Liver (tissue), 8 donors: ENCODE measurements at regions not wholly inside any gene's neighbourhood (a gene's known extent, or its start where the extent isn't known, plus 50 kb on each side); places are given as distances from the start of the nearest gene placed in this dataset.

Experiments used
- DNase-seq: peaks from one replicate; pipeline ENCODE4 v3.0.0-alpha.2; 2017; ENCODE audit warnings: low spot score
- H3K27ac ChIP-seq, 2 donors: one replicate each; pipeline ENCODE4 v1.7.0; 2013; ENCODE audit warnings: inconsistent platforms in 2 of 2, low read length in 2 of 2, control low read depth in 1 of 2, low read depth in 1 of 2, mild to moderate bottlenecking in 1 of 2
- H3K27me3 ChIP-seq, 4 donors: one replicate each; pipeline versions ENCODE4 v1.6.1 to v1.7.0; 2013; ENCODE audit warnings: low read length in 3 of 4, inconsistent platforms in 1 of 4, mild to moderate bottlenecking in 1 of 4, moderate library complexity in 1 of 4; ENCODE audit not compliant: control insufficient read depth in 4 of 4, insufficient read depth in 4 of 4
- H3K36me3 ChIP-seq, 4 donors: one replicate each; pipeline versions ENCODE4 v1.6.1 to v1.7.0; 2013; ENCODE audit warnings: low read length in 3 of 4, mild to moderate bottlenecking in 3 of 4, low read depth in 1 of 4, moderate library complexity in 1 of 4; ENCODE audit not compliant: control insufficient read depth in 4 of 4, insufficient read depth in 3 of 4
- H3K4me1 ChIP-seq, 4 donors: one replicate each; pipeline versions ENCODE4 v1.6.1 to v1.7.0; 2013; ENCODE audit warnings: low read length in 3 of 4, mild to moderate bottlenecking in 3 of 4, moderate library complexity in 1 of 4; ENCODE audit not compliant: control insufficient read depth in 4 of 4, insufficient read depth in 4 of 4
- H3K4me3 ChIP-seq, 3 donors: one replicate each; pipeline versions ENCODE4 v1.6.1 to v1.7.0; 2013; ENCODE audit warnings: low read length in 3 of 3, control low read depth in 1 of 3, low read depth in 1 of 3, mild to moderate bottlenecking in 1 of 3
- H3K9ac ChIP-seq, 2 donors: one replicate each; pipeline ENCODE4 v1.7.0; 2013; ENCODE audit warnings: low read length in 2 of 2, mild to moderate bottlenecking in 2 of 2, moderate library complexity in 2 of 2, control low read depth in 1 of 2, low read depth in 1 of 2
- H3K9me3 ChIP-seq, 4 donors: one replicate each; pipeline versions ENCODE4 v1.6.1 to v1.7.0; 2013; ENCODE audit warnings: low read length in 3 of 4; ENCODE audit not compliant: control insufficient read depth in 4 of 4
- EGR1 ChIP-seq, 2 donors: IDR thresholded peaks; 2 replicates each; pipeline ENCODE4 v1.6.1; 2016 to 2018; ENCODE audit warnings: antibody characterized with exemption in 2 of 2, low read depth in 2 of 2
- FOXA1 ChIP-seq: IDR thresholded peaks from 2 replicates; pipeline ENCODE4 v1.6.1; 2016; ENCODE audit warnings: antibody characterized with exemption
- FOXA2 ChIP-seq: IDR thresholded peaks from 2 replicates; pipeline ENCODE4 v1.6.1; 2016; ENCODE audit warnings: antibody characterized with exemption
- GABPA ChIP-seq, 2 donors: IDR thresholded peaks in 1 of 2; conservative IDR thresholded peaks in 1 of 2; 2 replicates each; pipeline ENCODE4 v1.6.1; 2016; ENCODE audit warnings: antibody characterized with exemption in 2 of 2, mild to moderate bottlenecking in 1 of 2, moderate library complexity in 1 of 2
- HNF4A ChIP-seq, 2 donors: conservative IDR thresholded peaks; 2 replicates each; pipeline ENCODE4 v1.6.1; 2016; ENCODE audit warnings: antibody characterized with exemption in 2 of 2, mild to moderate bottlenecking in 2 of 2
- HNF4G ChIP-seq: IDR thresholded peaks from 2 replicates; pipeline ENCODE4 v1.6.1; 2016; ENCODE audit warnings: antibody characterized with exemption
- JUND ChIP-seq, 2 donors: IDR thresholded peaks; 2 replicates each; pipeline ENCODE4 v1.6.1; 2016; ENCODE audit warnings: antibody characterized with exemption in 2 of 2
- NR2F2 ChIP-seq: IDR thresholded peaks from 2 replicates; pipeline ENCODE4 v1.6.1; 2016; ENCODE audit warnings: antibody characterized with exemption
- RAD21 ChIP-seq, 2 donors: IDR thresholded peaks; 2 replicates each; pipeline ENCODE4 v1.6.1; 2016; ENCODE audit warnings: antibody characterized with exemption in 2 of 2, mild to moderate bottlenecking in 2 of 2
- RXRA ChIP-seq, 2 donors: IDR thresholded peaks; 2 replicates each; pipeline ENCODE4 v1.6.1; 2017 to 2018; ENCODE audit warnings: antibody characterized with exemption in 2 of 2, mild to moderate bottlenecking in 1 of 2
- SP1 ChIP-seq: IDR thresholded peaks from 2 replicates; pipeline ENCODE4 v1.6.1; 2018; ENCODE audit warnings: antibody characterized with exemption, mild to moderate bottlenecking
- TAF1 ChIP-seq: conservative IDR thresholded peaks from 2 replicates; pipeline ENCODE4 v1.6.1; 2016; ENCODE audit warnings: antibody characterized with exemption, mild to moderate bottlenecking
- YY1 ChIP-seq: IDR thresholded peaks from 2 replicates; pipeline ENCODE4 v1.6.1; 2016; ENCODE audit warnings: antibody characterized with exemption, mild to moderate bottlenecking
- WGBS: extraction: QIAGEN DNeasy Blood & Tissue Kit; methylation state at CpG from one replicate; pipeline ENCODE4 v1.1.7; 2013; 5-methylcytosine and 5-hydroxymethylcytosine counted together
- TF ChIP-seq, protein P1 (sequence below): IDR thresholded peaks from 2 replicates; pipeline ENCODE4 v1.6.1; 2016; ENCODE audit warnings: antibody characterized with exemption
- TF ChIP-seq, protein P2 (sequence below): IDR thresholded peaks from 2 replicates; pipeline ENCODE4 v1.6.1; 2016; ENCODE audit warnings: antibody characterized with exemption, mild to moderate bottlenecking
- TF ChIP-seq, protein P3 (sequence below): IDR thresholded peaks from 2 replicates; pipeline ENCODE4 v1.6.1; 2016; ENCODE audit warnings: antibody characterized with exemption
- TF ChIP-seq, protein P4 (sequence below): fragments of 150-350 bp; IDR thresholded peaks from 2 replicates; pipeline ENCODE4 v1.5.1; 2017; ENCODE audit warnings: improper control_type of control experiment, low read depth, low read length; ENCODE audit not compliant: missing input control
- TF ChIP-seq, protein P5 (sequence below): IDR thresholded peaks from 2 replicates; pipeline ENCODE4 v1.6.1; 2016; ENCODE audit warnings: antibody characterized with exemption
- donor health status: healthy.
- donor health status: healthy.
- donor health status: healthy.
- donor health status: healthy.
- donor health status: healthy.

DNA sequence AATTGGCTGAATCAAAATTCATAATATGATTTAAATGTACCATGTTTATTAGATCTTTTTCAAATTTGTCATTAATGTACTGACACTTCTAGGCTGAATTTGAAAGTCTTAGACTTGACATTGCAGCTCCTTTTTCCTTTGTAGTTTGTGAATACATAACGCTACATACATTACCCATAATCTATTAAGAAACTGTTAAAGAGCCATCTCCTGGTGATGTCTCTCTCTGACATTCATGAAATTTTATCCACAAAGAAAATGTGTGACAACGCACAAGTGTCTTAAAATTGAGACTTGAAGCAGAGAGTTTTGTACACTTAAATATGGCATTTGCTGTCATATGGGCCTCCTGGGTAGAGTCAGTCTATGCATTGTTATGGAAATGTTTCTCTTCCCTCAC, 320.2 kb upstream of the ARGLU1 start (continued):
- TF ChIP-seq YY1 = no peak

DNA sequence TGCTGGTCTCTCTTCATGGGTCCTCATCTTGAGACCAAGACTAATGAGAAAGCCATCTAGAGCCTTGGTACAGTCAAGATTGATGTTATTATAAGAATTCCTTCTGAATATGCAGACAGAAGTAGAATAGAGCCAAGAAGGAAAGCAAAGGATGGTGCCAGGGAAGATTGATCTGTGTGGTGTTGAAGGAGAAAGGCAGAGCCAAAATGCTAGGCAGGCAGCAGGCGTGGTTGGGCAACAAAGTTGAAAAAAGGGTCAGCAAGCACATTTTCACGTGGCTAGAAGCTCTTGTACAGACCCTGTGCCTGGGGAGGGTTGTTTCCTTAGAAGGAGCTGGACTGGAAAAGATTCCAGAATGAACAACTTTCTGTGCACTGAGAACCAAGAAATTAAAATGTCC, 319.7 kb upstream of the ARGLU1 start:
- H3K27ac ChIP-seq = no peak overlapping the region
- no peak for TF ChIP-seq FOXA1
- TF ChIP-seq, protein P1, sequence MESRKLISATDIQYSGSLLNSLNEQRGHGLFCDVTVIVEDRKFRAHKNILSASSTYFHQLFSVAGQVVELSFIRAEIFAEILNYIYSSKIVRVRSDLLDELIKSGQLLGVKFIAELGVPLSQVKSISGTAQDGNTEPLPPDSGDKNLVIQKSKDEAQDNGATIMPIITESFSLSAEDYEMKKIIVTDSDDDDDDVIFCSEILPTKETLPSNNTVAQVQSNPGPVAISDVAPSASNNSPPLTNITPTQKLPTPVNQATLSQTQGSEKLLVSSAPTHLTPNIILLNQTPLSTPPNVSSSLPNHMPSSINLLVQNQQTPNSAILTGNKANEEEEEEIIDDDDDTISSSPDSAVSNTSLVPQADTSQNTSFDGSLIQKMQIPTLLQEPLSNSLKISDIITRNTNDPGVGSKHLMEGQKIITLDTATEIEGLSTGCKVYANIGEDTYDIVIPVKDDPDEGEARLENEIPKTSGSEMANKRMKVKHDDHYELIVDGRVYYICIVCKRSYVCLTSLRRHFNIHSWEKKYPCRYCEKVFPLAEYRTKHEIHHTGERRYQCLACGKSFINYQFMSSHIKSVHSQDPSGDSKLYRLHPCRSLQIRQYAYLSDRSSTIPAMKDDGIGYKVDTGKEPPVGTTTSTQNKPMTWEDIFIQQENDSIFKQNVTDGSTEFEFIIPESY = no peak
- TF ChIP-seq GABPA (IDR thresholded peaks at IDR 0.05 in 1 of 2, conservative IDR thresholded peaks at IDR 0.05 in 1 of 2) = no peak
- no peak for TF ChIP-seq HNF4A (conservative IDR thresholded peaks at IDR 0.05)
- TF ChIP-seq TAF1 = no peak
- TF ChIP-seq, protein P2, sequence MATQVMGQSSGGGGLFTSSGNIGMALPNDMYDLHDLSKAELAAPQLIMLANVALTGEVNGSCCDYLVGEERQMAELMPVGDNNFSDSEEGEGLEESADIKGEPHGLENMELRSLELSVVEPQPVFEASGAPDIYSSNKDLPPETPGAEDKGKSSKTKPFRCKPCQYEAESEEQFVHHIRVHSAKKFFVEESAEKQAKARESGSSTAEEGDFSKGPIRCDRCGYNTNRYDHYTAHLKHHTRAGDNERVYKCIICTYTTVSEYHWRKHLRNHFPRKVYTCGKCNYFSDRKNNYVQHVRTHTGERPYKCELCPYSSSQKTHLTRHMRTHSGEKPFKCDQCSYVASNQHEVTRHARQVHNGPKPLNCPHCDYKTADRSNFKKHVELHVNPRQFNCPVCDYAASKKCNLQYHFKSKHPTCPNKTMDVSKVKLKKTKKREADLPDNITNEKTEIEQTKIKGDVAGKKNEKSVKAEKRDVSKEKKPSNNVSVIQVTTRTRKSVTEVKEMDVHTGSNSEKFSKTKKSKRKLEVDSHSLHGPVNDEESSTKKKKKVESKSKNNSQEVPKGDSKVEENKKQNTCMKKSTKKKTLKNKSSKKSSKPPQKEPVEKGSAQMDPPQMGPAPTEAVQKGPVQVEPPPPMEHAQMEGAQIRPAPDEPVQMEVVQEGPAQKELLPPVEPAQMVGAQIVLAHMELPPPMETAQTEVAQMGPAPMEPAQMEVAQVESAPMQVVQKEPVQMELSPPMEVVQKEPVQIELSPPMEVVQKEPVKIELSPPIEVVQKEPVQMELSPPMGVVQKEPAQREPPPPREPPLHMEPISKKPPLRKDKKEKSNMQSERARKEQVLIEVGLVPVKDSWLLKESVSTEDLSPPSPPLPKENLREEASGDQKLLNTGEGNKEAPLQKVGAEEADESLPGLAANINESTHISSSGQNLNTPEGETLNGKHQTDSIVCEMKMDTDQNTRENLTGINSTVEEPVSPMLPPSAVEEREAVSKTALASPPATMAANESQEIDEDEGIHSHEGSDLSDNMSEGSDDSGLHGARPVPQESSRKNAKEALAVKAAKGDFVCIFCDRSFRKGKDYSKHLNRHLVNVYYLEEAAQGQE = no peak
- no peak for TF ChIP-seq NR2F2
- TF ChIP-seq HNF4G = no peak
- TF ChIP-seq JUND (IDR thresholded peaks at IDR 0.05) = no peak
- TF ChIP-seq RAD21 (IDR thresholded peaks at IDR 0.05) = no peak
- TF ChIP-seq, protein P3, sequence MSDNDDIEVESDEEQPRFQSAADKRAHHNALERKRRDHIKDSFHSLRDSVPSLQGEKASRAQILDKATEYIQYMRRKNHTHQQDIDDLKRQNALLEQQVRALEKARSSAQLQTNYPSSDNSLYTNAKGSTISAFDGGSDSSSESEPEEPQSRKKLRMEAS = no peak
- TF ChIP-seq, protein P4, sequence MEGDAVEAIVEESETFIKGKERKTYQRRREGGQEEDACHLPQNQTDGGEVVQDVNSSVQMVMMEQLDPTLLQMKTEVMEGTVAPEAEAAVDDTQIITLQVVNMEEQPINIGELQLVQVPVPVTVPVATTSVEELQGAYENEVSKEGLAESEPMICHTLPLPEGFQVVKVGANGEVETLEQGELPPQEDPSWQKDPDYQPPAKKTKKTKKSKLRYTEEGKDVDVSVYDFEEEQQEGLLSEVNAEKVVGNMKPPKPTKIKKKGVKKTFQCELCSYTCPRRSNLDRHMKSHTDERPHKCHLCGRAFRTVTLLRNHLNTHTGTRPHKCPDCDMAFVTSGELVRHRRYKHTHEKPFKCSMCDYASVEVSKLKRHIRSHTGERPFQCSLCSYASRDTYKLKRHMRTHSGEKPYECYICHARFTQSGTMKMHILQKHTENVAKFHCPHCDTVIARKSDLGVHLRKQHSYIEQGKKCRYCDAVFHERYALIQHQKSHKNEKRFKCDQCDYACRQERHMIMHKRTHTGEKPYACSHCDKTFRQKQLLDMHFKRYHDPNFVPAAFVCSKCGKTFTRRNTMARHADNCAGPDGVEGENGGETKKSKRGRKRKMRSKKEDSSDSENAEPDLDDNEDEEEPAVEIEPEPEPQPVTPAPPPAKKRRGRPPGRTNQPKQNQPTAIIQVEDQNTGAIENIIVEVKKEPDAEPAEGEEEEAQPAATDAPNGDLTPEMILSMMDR = no peak
- TF ChIP-seq RXRA (IDR thresholded peaks at IDR 0.05) = no peak
- no peak for TF ChIP-seq EGR1 (IDR thresholded peaks at IDR 0.05; ENCODE audit: low read depth in 2 of 2)
- no peak for TF ChIP-seq SP1
- no peak for TF ChIP-seq FOXA2
- TF ChIP-seq, protein P5, sequence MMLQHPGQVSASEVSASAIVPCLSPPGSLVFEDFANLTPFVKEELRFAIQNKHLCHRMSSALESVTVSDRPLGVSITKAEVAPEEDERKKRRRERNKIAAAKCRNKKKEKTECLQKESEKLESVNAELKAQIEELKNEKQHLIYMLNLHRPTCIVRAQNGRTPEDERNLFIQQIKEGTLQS = no peak
- H3K9ac ChIP-seq = no peak overlapping the region
- no peak for DNase-seq
- H3K9me3 ChIP-seq = peaks cover 0 to 3% (median 0%) of the 10 kb centered on the region in 4 donors
- no peaks in the 10 kb centered on the region for H3K4me1 ChIP-seq
- 66% methylated on average over 2 of the region's 2 CpGs for WGBS
- H3K27me3 ChIP-seq = peaks cover 0 to 3% (median 0%) of the 10 kb centered on the region in 4 donors
- H3K36me3 ChIP-seq = no peaks in the 10 kb centered on the region
- H3K4me3 ChIP-seq = no peak overlapping the region
